ENCODE measurements at regions not wholly inside any gene's neighbourhood (a gene's known extent, or its start where the extent isn't known, plus 50 kb on each side); places are given as distances from the start of the nearest gene placed in this dataset.

DNA sequence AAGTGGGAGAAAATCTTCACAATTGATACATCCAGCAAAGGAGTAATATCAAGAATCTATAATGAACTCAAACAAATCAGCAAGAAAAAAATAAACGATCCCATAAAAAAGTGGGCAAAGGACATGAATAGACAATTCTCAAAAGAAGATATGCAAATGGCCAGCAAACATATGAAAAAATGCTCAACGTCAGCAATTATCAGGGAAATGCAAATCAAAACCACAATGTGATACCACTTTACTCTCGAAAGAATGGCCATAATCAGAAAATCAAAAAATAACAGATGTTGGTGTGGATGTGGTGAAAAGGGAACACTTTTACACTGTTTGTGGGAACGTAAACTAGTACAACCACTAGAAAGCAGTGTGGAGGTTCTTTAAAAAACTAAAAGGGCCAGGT is 114.3 kb upstream of the CCSER1 start:
- TF ChIP-seq, protein P1, sequence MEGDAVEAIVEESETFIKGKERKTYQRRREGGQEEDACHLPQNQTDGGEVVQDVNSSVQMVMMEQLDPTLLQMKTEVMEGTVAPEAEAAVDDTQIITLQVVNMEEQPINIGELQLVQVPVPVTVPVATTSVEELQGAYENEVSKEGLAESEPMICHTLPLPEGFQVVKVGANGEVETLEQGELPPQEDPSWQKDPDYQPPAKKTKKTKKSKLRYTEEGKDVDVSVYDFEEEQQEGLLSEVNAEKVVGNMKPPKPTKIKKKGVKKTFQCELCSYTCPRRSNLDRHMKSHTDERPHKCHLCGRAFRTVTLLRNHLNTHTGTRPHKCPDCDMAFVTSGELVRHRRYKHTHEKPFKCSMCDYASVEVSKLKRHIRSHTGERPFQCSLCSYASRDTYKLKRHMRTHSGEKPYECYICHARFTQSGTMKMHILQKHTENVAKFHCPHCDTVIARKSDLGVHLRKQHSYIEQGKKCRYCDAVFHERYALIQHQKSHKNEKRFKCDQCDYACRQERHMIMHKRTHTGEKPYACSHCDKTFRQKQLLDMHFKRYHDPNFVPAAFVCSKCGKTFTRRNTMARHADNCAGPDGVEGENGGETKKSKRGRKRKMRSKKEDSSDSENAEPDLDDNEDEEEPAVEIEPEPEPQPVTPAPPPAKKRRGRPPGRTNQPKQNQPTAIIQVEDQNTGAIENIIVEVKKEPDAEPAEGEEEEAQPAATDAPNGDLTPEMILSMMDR (IDR thresholded peaks at IDR 0.05; ENCODE audit: insufficient read depth, low read depth, low read length): no peak
- no peak for TF ChIP-seq EZH2 (IDR thresholded peaks at IDR 0.05; ENCODE audit: insufficient read depth, low read length)

All from astrocyte (in vitro differentiated cells and primary cell).